SU-DHL-6 (cell line): ENCODE measurements at regions not wholly inside any gene's neighbourhood (a gene's known extent, or its start where the extent isn't known, plus 50 kb on each side); places are given as distances from the start of the nearest gene placed in this dataset.

ENCODE experiments used
- EZH2phosphoT487 ChIP-seq: fragments of 200-600 bp; sonication (generic), shearing (Covaris generic); conservative IDR thresholded peaks from 2 replicates; pipeline ENCODE4 v1.6.1; 2018; ENCODE audit warnings: mild to moderate bottlenecking, antibody characterized with exemption, low read length, moderate library complexity, mixed read lengths
- TF ChIP-seq, protein P1 (sequence below): fragments of 200-600 bp; sonication (generic); IDR thresholded peaks from one replicate; pipeline ENCODE4 v1.5.1; 2017; ENCODE audit warnings: antibody characterized with exemption, mild to moderate bottlenecking, low read length, moderate library complexity; ENCODE audit not compliant: insufficient read depth, poor library complexity, severe bottlenecking

DNA sequence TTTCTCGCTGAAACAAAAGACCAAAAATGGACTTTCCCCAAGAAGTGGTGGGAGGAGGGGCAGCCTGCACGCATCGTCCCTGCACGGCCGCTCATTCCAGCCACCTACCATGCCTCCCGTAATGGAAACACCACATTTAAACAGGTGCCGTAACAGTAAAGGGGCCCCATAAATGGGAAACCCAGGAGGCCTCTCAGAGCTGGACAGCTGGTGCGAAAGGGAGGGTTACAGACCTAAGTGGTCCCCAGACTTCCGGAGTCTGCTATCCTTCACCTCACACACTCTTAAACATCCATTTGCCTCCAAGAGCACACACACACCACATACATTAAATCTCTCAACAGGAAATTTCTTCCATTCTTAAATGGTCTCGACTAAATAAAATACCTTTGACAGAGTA lies 120.7 kb upstream of the SOD1 start:
- TF ChIP-seq, protein P1, sequence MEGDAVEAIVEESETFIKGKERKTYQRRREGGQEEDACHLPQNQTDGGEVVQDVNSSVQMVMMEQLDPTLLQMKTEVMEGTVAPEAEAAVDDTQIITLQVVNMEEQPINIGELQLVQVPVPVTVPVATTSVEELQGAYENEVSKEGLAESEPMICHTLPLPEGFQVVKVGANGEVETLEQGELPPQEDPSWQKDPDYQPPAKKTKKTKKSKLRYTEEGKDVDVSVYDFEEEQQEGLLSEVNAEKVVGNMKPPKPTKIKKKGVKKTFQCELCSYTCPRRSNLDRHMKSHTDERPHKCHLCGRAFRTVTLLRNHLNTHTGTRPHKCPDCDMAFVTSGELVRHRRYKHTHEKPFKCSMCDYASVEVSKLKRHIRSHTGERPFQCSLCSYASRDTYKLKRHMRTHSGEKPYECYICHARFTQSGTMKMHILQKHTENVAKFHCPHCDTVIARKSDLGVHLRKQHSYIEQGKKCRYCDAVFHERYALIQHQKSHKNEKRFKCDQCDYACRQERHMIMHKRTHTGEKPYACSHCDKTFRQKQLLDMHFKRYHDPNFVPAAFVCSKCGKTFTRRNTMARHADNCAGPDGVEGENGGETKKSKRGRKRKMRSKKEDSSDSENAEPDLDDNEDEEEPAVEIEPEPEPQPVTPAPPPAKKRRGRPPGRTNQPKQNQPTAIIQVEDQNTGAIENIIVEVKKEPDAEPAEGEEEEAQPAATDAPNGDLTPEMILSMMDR: no peak
- TF ChIP-seq EZH2phosphoT487: no peak
